ENCODE measurements at regions not wholly inside any gene's neighbourhood (a gene's known extent, or its start where the extent isn't known, plus 50 kb on each side); places are given as distances from the start of the nearest gene placed in this dataset.
A peak's percentile ranks its signal among the peaks of the same experiment; 100 is the strongest.
"Not testable (repeated sequence)": the region's sequence is repeated elsewhere in the genome, so short reads cannot be mapped to it uniquely, and the experiment has no call there.

DNA sequence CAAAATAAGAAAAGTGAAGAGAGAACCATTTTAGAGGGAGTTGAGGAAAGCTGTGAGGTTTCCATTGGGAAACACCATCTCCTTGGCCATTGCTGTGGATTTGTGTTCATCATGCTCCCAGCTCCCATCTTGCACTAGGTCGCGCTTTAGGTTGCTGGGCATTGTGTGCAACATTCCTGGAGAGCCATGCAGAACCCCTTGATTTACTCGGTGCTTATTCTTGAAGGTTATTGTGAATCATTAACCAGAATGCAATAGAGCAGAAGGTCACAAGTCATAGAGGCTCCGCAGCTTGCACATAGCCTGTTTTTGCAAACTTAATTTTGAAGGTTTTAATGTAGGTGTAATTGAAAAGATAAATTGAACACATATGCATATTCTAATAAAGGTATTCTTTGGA, 239.2 kb upstream of the IL12A start:
- DNase-seq = no peak

DNA sequence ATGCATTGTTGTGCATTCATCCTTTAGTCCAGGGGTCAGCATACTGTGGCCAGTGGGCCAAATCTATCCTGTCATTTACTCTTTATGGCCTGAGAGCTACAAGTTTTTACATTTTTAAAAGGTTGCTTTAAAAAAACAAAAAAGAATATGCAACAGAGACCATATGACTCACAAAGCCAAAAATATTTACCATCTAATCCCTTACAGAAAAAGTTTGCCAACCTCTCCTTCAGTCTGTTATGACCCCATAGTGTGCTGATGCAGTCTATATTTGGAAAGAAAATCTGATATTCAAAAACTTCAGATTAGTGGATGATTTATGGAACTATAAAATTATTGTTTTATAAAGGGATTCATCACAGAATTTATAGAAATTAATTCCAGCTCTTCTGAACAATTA, 237.5 kb upstream of the IL12A start:
- no peak for DNase-seq

DNA sequence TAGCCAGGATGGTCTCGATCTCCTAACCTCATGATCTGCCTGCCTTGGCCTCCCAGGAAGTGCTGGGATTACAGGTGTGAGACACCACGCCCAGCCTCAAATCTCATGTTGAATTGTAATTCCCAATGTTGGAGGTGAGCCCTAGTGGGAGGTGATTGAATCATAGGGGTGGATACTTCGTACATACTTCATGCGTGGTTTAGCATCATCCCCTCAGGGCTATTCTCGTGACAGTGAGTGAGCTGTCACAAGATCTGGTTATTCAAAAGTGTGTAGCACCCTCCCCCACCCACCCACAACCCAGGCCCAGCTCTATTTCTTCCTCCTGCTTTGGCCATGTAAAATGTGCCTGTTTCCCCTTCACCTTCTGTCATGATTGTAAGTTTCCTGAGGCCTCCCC, 236.9 kb upstream of the IL12A start:
- no peak for DNase-seq

DNA sequence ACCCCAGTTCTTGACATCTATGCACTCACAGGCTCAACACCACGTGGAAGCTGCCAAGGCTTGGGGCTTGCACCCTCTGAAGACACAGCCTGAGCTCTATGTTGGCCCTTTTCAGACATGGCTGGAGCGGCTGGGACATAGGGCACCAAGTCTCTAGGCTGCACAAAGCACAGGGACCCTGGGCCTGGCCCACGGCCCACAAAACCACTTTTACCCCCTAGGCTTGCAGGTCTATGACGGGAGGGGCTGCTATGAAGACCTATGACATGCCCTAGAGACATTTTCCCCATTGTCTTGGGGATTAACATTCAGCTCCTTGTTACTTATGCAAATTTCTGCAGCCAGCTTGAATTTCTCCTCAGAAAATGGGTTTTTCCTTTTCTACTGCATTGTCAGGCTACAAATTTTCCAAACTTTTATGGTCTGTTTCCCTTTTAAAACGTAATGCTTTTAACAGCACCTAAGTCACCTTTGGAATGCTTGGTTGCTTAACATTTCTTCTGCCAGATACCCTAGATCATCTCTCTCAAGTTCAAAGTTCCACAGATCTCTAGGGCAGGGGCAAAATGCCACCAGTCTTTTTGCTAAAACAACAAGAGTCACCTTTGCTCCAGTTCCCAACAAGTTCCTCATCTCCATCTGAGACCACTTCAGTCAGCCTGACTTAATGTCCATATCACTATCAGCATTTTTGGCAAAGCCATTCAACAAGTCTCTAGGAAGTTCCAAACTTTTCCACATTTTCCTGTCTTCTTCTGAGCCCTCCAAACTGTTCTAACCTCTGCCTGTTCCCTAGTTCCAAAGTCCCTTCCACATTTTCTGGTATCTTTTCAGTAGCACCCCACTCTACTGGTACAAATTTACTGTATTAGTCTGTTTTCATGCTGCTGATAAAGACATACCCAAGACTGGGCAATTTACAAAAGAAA, 232.1 kb upstream of the IL12A start:
- DNase-seq = not testable (repeated sequence)

DNA sequence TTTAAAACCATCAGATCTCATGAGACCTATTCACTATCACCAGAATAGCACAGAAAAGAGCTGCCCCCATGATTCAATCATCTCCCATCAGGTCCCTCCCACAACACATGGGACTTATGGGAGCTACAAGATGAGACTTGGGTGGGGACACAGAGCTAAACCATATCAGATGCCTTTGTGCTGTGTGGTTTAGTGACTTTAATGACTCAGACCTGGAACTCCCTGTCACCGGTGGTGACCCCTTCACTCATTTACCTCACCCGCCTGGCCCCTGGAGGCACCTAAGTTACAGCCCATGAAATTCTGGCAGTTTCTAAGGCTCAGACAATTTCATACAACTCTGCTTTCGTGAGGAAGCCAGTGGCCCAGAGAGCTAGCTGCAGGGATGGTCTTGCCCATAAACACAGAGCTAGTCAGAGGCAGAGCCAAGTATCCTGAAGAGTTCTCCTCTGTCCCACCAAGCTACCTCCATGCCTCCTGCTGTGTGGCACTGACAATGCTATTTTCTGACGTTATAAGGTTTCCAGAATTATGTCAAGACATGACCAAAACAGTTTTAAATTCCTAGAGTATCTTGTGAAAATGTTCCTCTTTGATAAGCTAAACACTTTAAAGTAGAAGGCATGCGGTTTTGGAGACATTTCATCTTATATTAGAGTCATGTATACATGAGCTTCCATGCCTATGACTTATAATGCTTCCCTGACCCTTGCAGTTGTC, 231.1 kb upstream of the IL12A start:
- DNase-seq = no peak

DNA sequence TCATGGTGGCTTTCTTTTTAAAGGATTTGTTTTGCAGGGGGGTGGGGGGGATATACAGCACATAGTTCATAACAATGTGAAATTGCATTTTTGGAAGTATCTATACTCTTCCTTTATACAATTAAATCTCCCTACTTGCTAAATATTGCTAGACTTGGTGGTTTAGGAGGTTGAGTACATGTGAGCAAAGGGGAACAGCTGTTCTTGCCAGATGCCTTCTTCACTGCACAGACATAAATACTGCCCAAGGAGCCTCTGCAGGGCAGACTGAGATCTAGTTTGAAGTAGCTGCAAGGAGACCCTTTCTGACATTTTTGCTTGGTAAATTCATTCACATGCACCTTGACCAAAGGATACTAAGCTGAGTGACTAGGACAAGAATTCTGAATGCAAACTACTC, 228.6 kb upstream of the IL12A start:
- no peak for DNase-seq

DNA sequence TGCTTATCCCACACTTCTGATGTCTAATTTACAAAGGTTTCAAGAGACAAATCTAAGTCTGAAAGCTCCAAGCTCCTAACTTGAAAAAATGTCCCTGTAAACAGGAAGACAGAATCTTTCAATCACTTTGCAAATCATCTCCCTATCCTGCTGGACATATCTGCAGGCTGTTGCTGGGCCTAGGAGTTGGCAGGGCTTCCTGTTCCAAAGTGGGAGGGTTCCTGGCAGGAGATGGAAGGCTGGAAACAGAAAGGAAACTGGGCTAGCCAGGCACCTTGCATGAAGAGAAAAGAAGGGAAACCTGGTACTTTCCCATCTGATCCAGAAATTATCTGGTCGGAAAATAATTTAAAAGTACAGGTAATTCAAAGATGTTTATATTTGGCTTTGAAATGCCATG, 227.3 kb upstream of the IL12A start:
- no peak for DNase-seq

DNA sequence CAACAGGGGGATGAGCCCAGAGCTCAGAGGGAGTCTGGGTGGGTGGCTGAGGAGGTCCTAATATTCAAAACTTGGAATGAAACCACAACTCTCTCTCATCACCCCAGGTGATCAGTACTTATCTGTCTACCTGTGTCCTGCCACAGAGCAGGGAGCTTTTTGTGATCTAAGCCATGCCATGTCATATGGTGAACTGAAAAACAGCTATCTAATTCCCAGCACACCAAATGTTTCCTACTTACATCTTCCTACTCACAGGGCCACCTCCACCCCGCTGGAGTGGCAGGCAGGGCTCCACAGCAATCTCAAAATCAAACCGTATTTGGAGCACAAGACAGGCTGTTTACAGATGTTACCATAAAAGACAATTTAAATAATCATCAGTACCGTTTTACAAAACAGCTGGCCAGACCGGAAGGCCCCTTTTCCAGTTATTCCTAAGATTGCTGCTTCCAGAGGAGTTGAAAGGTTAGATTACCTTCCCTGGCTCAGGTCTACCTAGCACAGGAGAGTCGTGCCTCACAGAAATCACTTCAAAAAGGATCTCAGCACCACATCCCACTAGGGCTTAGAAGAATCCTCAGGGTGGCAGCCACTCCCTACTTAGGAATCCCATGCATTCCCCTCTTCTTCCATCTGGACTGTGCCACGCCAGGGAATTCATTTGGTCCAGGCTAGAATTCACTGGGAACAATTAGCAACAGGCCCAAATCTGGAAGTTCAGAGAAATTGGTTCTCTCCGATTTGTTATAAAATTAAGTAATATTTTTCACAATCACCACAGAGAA, 226.6 kb upstream of the IL12A start:
- no peak for DNase-seq

DNA sequence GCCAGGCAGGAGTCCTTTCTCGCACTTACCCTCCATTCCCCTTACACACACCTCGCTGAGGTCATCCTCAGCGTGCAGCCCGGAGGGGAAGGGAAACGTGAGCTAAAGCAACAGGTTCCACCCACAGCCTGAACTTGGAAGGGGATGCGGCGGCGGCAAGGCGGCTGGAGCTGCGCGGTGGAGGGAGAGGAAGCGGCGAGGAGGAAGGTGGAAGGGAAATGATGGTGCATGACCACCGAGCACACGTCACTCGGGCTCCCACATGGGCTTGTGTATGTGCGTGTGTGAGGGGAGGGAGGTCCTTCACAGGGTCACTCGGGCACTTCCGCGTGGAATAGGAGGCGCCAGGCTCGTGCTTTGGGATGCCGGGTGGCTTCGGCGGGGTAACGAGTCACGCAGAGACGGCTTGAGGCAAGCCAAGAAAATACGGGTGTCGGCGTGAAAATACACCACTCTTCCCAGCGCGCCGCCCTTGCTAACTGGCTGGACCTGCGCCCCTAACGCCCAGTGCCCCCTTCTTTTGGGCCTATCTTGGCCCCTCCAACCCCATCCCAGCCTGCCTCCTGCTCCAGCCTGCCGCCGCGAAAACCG, 225.5 kb upstream of the IL12A start:
- DNase-seq = peak; percentile 33

DNA sequence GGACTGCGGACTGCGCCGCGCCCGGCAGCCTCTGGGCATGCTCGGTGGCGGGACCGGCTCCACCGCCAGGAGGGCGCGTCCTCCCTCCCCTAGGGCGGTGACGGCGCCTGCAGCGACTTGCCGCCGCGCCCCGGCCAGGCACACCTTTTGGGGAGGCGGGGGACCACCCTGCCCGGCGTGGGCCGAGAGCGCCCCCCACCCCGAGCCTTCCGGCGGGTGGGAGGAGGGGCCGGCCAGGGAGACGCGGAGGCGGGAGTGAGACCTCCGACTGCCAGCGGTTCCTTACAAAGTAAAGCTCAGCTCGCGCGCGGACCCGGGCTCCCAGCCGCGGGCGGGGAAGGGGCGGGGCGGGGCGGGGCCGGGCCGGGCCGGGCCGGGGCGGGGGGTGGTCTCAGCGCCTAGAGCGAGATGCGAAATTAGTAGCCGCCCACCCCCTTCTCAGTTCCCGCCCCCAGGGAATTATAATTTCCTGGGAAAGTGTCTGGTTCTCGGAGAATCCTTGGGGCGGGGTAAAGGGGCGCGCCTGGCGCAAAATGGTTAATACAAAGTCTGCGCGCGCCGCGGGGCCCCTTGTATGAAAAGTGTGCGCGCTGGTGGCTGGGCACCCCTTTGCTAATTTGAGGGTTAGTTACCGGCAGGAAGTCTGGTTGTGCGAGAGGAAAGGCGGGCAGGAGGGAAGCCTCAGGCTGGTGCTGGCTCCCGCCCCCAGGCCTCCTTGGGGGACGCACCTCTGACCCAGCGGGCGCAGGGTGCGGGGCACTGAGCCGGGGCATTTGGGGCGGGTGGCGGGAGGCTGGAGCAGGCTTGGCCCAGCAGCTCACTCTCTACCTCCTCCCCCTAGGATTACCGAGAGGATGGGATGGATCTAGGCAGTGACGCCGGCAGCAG, 224.8 kb upstream of the IL12A start:
- peak; percentile 67 for DNase-seq

DNA sequence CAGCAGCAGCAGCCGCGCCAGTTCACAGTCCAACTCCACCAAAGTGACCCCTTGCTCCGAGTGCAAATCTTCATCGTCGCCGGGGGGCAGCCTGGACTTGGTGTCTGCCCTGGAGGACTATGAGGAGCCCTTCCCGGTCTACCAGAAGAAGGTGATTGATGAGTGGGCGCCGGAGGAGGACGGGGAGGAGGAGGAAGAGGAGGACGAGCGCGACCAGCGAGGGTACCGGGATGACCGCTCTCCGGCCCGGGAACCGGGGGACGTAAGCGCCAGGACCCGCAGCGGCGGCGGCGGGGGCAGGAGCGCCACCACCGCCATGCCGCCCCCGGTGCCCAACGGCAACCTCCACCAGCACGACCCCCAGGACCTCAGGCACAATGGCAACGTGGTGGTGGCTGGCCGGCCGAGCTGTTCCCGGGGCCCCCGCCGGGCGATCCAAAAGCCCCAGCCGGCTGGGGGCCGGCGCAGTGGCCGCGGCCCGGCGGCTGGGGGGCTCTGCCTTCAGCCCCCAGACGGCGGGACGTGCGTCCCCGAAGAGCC, 224.1 kb upstream of the IL12A start:
- DNase-seq = no peak

DNA sequence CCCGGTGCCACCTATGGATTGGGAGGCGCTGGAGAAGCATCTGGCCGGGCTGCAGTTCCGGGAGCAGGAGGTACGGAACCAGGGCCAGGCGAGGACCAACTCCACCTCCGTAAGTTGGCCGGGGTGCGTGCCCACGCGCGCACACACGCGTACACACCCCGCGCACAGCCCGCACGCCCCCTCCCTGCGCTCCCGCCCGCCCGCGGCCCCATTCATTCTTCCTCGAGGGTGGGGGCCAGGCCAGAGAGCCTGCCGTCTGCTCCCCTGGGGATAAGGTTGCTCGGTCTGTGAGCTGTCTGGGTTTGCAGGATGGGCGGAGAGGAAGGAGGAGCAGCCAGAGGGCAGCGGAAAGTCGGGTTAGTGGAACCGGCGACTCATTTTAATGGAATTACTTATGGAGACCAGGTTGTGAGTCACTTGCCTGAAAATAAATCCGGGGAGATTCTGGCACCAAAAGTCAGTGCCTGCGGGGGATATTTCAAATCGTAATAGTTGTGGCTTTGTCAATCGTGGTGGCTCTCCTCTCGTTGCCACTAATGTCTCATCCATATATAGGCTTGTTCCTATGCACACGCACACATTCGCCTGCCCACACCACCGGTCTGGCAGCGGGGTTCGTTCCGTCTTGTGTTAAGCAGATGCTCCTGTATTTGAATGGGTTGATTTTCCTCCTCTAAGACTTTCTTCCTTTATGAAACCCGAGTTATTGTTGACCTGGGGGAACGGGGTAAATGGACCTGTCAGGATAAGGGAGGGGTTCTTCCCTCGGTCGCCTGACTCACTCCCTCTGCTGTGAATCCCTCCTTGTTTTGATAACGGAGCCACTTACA, 223.4 kb upstream of the IL12A start:
- no peak for DNase-seq

DNA sequence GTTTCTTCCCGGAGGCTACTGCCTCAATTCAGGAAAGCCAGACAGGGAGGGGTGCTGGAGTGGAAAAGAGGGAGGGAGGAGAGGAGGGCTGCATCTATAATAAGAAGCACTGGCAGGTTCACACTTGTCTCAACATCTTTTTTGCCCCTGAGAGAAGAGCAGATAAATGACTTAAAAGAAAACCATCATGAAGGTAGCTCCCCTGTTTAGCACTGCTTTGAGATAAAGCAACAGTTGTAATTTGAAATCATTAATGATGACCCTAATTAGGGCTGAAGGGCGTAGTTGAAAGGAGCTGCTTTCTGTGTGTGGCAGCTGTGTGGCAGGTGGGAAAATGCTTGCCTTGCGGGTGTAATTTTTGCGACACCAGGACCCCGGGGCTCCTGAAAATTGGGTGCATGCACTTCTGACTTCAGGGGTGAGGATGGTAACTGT, 222.8 kb upstream of the IL12A start:
- no peak for DNase-seq

DNA sequence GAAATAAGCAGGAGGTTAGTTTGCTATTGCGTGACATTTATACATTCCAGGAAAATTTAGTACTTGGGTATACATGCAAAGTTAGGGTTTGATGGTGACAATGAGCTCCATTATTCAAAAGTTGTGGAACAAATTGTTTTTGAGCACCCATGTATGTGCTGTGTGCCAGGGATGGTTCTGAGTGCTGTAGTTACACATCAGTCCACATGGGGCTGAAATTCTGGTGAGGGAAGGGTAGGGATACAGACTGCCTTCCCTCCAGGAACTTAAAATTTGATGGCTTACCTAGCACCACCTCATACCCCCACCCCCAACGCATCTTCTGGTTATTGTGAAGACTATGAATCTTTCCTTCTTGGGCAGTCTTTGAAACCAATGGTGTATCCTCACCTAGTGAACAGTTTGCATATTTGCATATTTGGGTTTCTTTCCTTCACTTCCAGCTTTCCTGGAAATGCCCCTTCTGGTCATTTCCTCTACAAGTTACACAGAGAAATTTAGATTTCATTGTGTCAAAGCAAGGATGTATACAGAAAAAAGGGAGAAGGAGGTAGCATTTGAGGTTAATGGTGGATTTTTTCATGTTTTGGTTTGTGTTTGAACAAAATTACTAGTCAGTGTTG, 222.0 kb upstream of the IL12A start:
- DNase-seq = no peak

DNA sequence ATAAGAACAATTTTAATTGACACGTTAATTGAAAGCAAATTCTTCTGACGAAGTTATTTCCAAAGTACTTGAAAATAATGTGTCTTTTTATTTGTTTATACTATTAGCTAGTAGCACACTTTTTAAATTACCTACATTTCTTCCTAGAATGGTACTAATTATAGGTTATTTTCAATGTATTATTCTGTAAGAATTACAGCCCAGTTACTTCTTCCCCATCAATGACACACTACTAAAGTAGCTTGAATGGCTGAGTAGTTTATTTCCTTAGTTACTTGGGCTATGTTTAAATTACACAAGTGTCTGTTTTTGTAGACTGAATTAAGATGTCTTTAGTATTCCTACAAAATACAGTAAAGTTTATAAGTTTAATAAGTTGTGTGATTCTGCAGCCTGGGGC, 217.6 kb upstream of the IL12A start:
- DNase-seq = no peak

DNA sequence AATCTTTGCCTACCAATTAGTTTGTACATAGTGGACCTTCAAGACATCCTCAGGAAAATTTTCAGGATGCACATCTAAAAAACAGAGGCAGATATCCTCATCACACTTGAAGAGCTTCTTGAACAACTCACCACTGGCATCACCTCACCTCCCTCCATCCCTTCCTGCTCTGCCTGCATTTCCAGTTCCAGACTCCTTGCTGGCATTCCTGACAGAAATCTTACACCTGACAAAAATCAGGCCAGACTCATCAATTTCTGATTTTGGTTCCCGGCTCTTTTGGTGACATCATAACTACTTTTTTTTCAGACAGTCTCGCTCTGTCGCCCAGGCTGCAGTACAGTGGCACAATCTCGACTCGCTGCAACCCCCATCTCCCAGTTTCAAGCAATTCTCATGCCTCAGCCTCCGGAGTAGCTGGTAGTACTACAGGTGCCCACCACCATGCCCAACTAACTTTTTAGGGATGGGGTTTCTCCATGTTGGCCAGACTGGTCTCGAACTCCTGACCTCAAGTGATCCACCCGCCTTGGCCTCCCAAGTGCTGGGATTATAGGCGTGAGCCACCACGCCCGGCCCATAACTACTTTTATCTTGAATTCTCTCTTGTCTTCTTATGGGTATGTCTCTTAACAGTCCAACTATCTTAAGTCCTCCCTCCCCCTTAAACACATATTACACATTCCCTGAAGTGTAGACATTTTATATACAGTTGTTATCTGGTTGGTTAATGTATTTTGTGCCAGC, 216.6 kb upstream of the IL12A start:
- DNase-seq = no peak

DNA sequence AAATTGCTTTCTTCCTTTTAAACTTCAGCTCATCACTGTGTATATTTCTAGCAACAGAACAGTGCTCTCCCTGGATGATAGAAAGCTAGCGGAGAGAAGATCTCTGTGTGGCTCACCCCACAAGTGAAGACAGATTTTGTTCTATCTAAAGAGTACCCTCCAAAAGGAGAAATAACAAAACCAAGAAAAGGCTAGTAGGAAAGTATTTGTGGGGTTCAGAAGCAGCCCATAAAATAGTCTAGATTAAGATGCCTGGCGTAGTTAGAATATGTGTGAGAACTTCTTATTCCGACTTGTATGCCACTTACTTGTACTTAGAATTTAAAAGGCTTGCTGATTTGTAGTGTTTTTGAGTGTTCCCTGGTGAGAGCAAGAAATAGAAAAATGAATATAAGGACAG, 214.9 kb upstream of the IL12A start:
- DNase-seq = no peak

DNA sequence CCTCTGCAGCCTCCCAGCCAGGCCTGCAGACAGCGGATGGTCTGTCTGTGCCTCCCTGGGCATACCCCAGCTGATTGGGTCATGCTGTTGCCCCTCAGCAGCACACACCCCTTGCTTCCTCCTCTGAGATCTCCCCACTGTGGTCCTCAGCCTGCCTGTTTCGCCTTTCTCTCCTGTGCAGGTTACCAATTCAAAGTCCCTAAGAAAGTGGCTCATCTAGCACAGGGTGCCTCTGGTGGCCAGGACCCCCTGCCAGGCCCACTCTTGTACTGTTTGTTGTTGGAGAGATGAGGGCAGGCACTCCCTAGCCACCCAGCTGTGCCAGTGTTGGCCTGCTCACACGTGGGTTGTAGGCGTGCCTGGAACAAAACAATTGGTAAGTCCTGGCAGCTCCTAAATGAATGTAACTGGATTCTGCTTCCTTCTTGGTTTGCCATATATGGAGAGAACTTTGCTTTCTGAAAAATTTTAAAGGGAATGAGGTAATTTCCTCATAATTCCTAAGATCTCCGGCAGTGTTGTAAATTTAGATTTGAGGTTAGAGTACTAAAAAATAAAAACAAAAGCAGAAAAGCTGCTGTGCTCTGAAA, 213.2 kb upstream of the IL12A start:
- DNase-seq = no peak

DNA sequence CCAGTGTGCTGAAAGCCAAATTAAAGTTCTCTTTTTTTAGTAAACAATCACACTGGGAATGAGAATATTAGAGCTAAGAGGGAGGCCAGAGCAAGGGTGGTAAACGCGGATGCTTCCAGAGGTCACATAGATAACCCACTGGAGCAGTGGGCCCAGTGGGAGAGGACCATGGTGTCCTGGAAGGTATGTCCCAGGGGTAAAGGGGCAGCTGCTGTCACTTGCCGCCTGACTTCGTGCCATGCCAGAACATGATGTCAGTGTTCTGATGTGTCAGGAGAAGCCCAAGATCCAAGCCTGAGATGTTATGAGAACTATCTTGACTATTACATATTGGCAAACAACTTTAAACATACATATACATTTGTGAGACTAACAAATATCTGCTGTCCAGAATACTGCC, 211.9 kb upstream of the IL12A start:
- DNase-seq = no peak
